ENCODE measurements at regions not wholly inside any gene's neighbourhood (a gene's known extent, or its start where the extent isn't known, plus 50 kb on each side); places are given as distances from the start of the nearest gene placed in this dataset.
"Not testable (repeated sequence)": the region's sequence is repeated elsewhere in the genome, so short reads cannot be mapped to it uniquely, and the experiment has no call there.

DNA sequence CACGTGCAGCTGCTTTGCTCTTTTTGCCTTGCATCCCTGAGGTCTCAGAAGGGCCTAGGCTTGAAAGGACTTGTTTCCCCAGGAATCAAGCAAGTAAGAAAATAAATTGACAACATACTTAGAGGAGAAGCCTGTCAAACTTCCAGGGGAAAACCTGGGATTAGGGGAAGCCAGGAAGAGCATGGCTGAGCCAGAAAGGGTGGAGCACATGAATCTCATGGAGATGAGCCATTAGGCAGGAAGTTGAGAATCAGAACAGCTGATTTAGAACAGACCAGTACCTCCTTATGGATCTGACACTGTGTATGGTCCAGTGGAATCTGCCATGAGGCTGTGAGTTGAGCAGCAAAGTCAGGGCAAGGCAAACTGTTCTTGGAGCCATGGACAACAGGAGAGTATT lies 511.0 kb downstream of the RPIA start:
- TF ChIP-seq, protein P1, sequence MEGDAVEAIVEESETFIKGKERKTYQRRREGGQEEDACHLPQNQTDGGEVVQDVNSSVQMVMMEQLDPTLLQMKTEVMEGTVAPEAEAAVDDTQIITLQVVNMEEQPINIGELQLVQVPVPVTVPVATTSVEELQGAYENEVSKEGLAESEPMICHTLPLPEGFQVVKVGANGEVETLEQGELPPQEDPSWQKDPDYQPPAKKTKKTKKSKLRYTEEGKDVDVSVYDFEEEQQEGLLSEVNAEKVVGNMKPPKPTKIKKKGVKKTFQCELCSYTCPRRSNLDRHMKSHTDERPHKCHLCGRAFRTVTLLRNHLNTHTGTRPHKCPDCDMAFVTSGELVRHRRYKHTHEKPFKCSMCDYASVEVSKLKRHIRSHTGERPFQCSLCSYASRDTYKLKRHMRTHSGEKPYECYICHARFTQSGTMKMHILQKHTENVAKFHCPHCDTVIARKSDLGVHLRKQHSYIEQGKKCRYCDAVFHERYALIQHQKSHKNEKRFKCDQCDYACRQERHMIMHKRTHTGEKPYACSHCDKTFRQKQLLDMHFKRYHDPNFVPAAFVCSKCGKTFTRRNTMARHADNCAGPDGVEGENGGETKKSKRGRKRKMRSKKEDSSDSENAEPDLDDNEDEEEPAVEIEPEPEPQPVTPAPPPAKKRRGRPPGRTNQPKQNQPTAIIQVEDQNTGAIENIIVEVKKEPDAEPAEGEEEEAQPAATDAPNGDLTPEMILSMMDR (IDR thresholded peaks at IDR 0.05): not testable (repeated sequence)
- TF ChIP-seq POLR2AphosphoS5 (IDR thresholded peaks at IDR 0.05): not testable (repeated sequence)
